Activated CD8-positive, alpha-beta T cell treated with anti-CD3 and anti-CD28 coated beads for 36 hours (primary cell): ENCODE measurements at regions not wholly inside any gene's neighbourhood (a gene's known extent, or its start where the extent isn't known, plus 50 kb on each side); places are given as distances from the start of the nearest gene placed in this dataset.

Experiments
- ATAC-seq: fragments of 200-7000 bp; cut with Tn5 transposase; one replicate; pipeline ENCODE4 v1.10.0; 2021; ENCODE audit warnings: mild to moderate bottlenecking, moderate library complexity
- CTCF ChIA-PET: fragments of 350-600 bp; sonication (Branson Sonifier 250); formaldehyde crosslinking; loops from one replicate; lab custom pipeline; 2021; ENCODE audit warnings: antibody characterized with exemption; lab: Charles Lee
- POLR2A ChIA-PET: fragments of 350-600 bp; sonication (Branson Sonifier 250); formaldehyde crosslinking; loops from one replicate; lab custom pipeline; 2021; ENCODE audit warnings: antibody characterized with exemption; lab: Charles Lee
- DNase-seq: peaks from one replicate; pipeline ENCODE4 v3.0.0-alpha.2; 2020
- H3K27ac Mint-ChIP-seq: one replicate; pipeline ENCODE4 v1.8.0; 2021; ENCODE audit warnings: mild to moderate bottlenecking, mixed read lengths
- H3K27me3 Mint-ChIP-seq: one replicate; pipeline ENCODE4 v1.8.0; 2021; ENCODE audit warnings: mixed read lengths
- H3K36me3 Mint-ChIP-seq: one replicate; pipeline ENCODE4 v1.8.0; 2021; ENCODE audit warnings: low read depth, mixed read lengths
- H3K4me1 Mint-ChIP-seq: one replicate; pipeline ENCODE4 v1.8.0; 2021; ENCODE audit warnings: low read depth, mixed read lengths
- H3K4me3 Mint-ChIP-seq: one replicate; pipeline ENCODE4 v1.8.0; 2021; ENCODE audit warnings: mild to moderate bottlenecking, moderate library complexity, mixed read lengths
- H3K9me3 Mint-ChIP-seq: one replicate; pipeline ENCODE4 v1.8.0; 2021; ENCODE audit warnings: mixed read lengths
- CTCF ChIP-seq: fragments of 200-600 bp; IDR thresholded peaks from one replicate; pipeline ENCODE4 v1.8.0; 2022; ENCODE audit warnings: antibody characterized with exemption, mild to moderate bottlenecking
- intact Hi-C: fragments of 100-400 bp; cut with micrococcal nuclease; formaldehyde crosslinking; loops from one replicate; pipeline ENCODE4 v1.10.0; 2022

- peaks cover 3% of the 10 kb centered on the region for H3K36me3 Mint-ChIP-seq
- POLR2A ChIA-PET, result no interaction called here
- peaks cover 27% of the 10 kb centered on the region for H3K4me1 Mint-ChIP-seq
- TF ChIP-seq CTCF, result no peak
- CTCF ChIA-PET, result no interaction called here
- no peaks in the 10 kb centered on the region for H3K27me3 Mint-ChIP-seq
- H3K27ac Mint-ChIP-seq, result peak overlapping the region; percentile 4
- DNase-seq, result no peak
- no peak for ATAC-seq
- intact Hi-C loops, result no loop called here
- no peak overlapping the region for H3K4me3 Mint-ChIP-seq
- H3K9me3 Mint-ChIP-seq, result peaks cover 17% of the 10 kb centered on the region
Observed at GRCh38 chr12:19829100-19829853, 390.0 kb downstream of the AEBP2 start.

GRCh38 chr12:19830446-19830845 is 391.2 kb downstream of the AEBP2 start:
- no peak overlapping the region for H3K27ac Mint-ChIP-seq

DNA sequence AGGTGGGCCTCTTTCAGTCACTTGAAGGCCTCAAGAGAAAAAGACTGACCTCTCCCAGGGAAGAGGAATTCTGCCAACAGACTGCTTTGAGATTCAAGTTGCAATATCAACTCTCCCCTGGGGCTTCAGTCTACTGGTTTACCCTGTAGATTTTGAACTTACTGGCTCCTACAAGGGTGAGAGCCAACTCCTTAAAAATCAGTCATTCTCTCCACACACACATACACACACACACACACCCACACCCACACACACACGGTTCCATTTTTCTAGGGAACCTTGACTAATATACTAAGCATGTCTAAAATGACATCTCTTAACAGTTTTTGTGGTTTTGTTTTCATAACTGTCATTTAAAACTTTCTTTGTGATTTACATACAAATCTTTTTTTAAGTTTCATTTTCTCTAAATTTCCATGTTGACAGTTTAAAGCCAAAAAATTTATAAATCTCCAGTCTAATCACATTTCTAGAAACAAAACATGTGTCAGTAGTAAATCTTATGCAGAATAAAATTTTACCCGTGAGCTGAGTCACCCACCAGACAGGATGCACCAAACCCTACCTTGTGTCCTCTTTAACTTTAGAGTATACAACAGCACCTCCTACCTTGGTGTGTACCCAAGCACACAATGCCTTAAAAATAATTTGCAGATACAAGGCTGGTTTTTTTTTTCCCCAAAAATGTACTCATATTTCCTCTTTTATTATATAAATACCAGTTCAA is 394.6 kb downstream of the AEBP2 start:
- no peak overlapping the region for H3K4me3 Mint-ChIP-seq
- intact Hi-C loops, result loop anchor here (2.0 to 5.0 kb wide), 4 partner anchors 33 to 157 kb away; no protein-coding TSS in a partner anchor
- H3K36me3 Mint-ChIP-seq, result peaks cover 4% of the 10 kb centered on the region
- H3K27ac Mint-ChIP-seq, result peak overlapping the region; percentile 74
- ChIA-PET POLR2A (no interaction called here), CTCF (interaction anchor here (1.4 kb wide), 1 partner anchor 76 kb away, joined by 5 read pairs; no protein-coding TSS in a partner anchor)
- H3K9me3 Mint-ChIP-seq, result peaks cover 7% of the 10 kb centered on the region
- peak; percentile 93 for ATAC-seq
- no peaks in the 10 kb centered on the region for H3K27me3 Mint-ChIP-seq
- peaks cover 31% of the 10 kb centered on the region for H3K4me1 Mint-ChIP-seq
- DNase-seq, result peak; percentile 56
- TF ChIP-seq CTCF, result peak; percentile 24

More at GRCh38 chr12:19830446-19830845, 391.2 kb downstream of the AEBP2 start:
- ATAC-seq (no peak), DNase-seq (no peak)
- H3K27me3 Mint-ChIP-seq, result no peaks in the 10 kb centered on the region
- peaks cover 5% of the 10 kb centered on the region for H3K36me3 Mint-ChIP-seq
- H3K4me1 Mint-ChIP-seq, result peaks cover 35% of the 10 kb centered on the region
- POLR2A ChIA-PET, result no interaction called here
- CTCF ChIA-PET, result interaction anchor here (0.9 kb wide), 1 partner anchor 23 kb away, joined by 3 read pairs; no protein-coding TSS in a partner anchor
- no peak for TF ChIP-seq CTCF
- H3K9me3 Mint-ChIP-seq, result peaks cover 14% of the 10 kb centered on the region
- intact Hi-C loops, result loop anchor here (5.0 kb wide), 3 partner anchors 38 to 153 kb away; no protein-coding TSS in a partner anchor
- no peak overlapping the region for H3K4me3 Mint-ChIP-seq

DNA sequence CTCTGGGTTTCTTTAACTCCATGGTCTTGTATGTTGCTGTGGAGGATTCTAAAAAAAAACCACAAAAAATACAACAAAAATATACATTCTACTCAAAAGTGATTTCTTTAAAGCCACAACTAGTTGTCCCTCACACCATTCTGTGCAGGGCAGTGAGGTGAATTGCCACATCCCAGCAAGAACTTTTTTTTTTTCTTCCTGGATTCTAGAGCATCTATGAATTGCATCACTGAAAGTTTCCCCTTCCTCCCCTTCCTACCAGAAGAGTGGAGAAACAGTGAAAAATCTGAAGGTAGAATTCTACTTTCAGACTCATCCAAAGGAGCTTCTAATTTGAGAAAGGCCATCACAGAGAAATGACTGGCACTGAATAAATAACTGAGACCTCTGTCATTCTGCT is 395.3 kb downstream of the AEBP2 start:
- Mint-ChIP-seq H3K4me1 (peaks cover 30% of the 10 kb centered on the region), H3K36me3 (peaks cover 4% of the 10 kb centered on the region), H3K27ac (peak overlapping the region; percentile 74), H3K27me3 (no peaks in the 10 kb centered on the region), H3K4me3 (no peak overlapping the region), H3K9me3 (peaks cover 6% of the 10 kb centered on the region)
- CTCF ChIA-PET, result interaction anchor here (1.4 to 1.7 kb wide), 2 partner anchors 77 to 96 kb away, joined by 5 read pairs; no protein-coding TSS in a partner anchor
- intact Hi-C loops, result loop anchor here (5.0 kb wide), 3 partner anchors 42 to 157 kb away; no protein-coding TSS in a partner anchor
- ATAC-seq (no peak), DNase-seq (no peak)
- TF ChIP-seq CTCF, result no peak
- POLR2A ChIA-PET, result no interaction called here
